Karpas-422 (cell line): ENCODE measurements at regions not wholly inside any gene's neighbourhood (a gene's known extent, or its start where the extent isn't known, plus 50 kb on each side); places are given as distances from the start of the nearest gene placed in this dataset.

Source experiments
- DNase-seq: peaks from one replicate; pipeline ENCODE4 v3.0.0-alpha.2; 2015
- H2AFZ ChIP-seq: fragments of 200-600 bp; sonication (generic); 2 replicates; pipeline ENCODE4 v1.6.1; 2014; ENCODE audit warnings: antibody characterized with exemption, low read length, mixed read lengths
- H3K27ac ChIP-seq: fragments of 200-600 bp; sonication (generic); 2 replicates; pipeline ENCODE4 v1.5.1; 2014; ENCODE audit warnings: mild to moderate bottlenecking, low read length, moderate library complexity
- H3K27me3 ChIP-seq: fragments of 200-600 bp; sonication (generic); 2 replicates; pipeline ENCODE4 v1.6.1; 2014; ENCODE audit warnings: low read length, mixed read lengths
- H3K36me3 ChIP-seq: fragments of 200-600 bp; sonication (generic); 2 replicates; pipeline ENCODE4 v1.6.1; 2014; ENCODE audit warnings: low read length, mixed read lengths; ENCODE audit not compliant: insufficient read depth
- H3K4me1 ChIP-seq: fragments of 200-600 bp; sonication (generic); 2 replicates; pipeline ENCODE4 v1.6.1; 2014; ENCODE audit warnings: mild to moderate bottlenecking, low read length, mixed read lengths
- H3K4me2 ChIP-seq: fragments of 200-600 bp; sonication (generic); 2 replicates; pipeline ENCODE4 v1.6.1; 2014; ENCODE audit warnings: low read length, low read depth, mild to moderate bottlenecking; ENCODE audit not compliant: poor library complexity, severe bottlenecking
- H3K4me3 ChIP-seq: fragments of 200-600 bp; sonication (generic); 2 replicates; pipeline ENCODE4 v1.5.1; 2014; ENCODE audit warnings: mild to moderate bottlenecking, antibody characterized with exemption, low read length, mixed read lengths
- H3K79me2 ChIP-seq: fragments of 200-600 bp; sonication (generic); 2 replicates; pipeline ENCODE4 v1.6.1; 2014; ENCODE audit warnings: mild to moderate bottlenecking, low read length, mixed read lengths
- H3K9ac ChIP-seq: fragments of 200-600 bp; sonication (generic); 2 replicates; pipeline ENCODE4 v1.6.0; 2014; ENCODE audit warnings: low read length
- H3K9me2 ChIP-seq: fragments of 200-600 bp; sonication (generic), shearing (Covaris generic); replicated peaks from 2 replicates; pipeline ENCODE4 v1.6.0; 2014; ENCODE audit warnings: mild to moderate bottlenecking, low read length, moderate library complexity; ENCODE audit not compliant: insufficient read depth
- H3K9me3 ChIP-seq: fragments of 300-700, 200-600 bp; sonication (generic); 2 replicates; pipeline ENCODE4 v1.6.1; 2014; ENCODE audit warnings: low read length, mixed read lengths
- H4K20me1 ChIP-seq: fragments of 200-600 bp; sonication (generic); 2 replicates; pipeline ENCODE4 v1.6.1; 2014; ENCODE audit warnings: mild to moderate bottlenecking, antibody characterized with exemption, low read length, low read depth; ENCODE audit not compliant: insufficient read depth

DNA sequence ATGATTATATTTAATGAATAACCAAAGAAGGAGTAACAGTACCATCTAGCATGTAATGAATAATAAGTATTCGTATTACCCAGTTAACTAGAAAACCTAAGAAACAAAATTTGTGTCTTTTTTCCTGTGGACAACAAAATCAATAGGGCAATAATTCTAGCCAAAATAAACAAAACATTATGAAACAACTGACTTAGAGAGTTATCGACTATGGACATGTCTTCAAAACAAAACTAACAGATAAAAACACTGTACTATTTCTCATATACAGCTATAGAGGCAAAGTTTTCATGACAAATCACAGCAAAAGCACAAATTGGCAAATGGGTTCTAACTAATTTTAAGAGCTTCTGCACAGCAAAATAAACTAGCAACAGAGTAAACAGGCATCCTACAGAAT is 224.1 kb downstream of the ALX1 start:
- no peaks in the 10 kb centered on the region for H3K4me1 ChIP-seq
- H3K36me3 ChIP-seq, result no peaks in the 10 kb centered on the region
- H3K27me3 ChIP-seq, result no peaks in the 10 kb centered on the region
- no peak overlapping the region for H2AFZ ChIP-seq
- H3K79me2 ChIP-seq, result no peaks in the 10 kb centered on the region
- peaks cover 13% of the 10 kb centered on the region; the same call in 1 of the 2 replicates for H3K9me3 ChIP-seq
- no peak overlapping the region for H3K4me2 ChIP-seq
- no peak for DNase-seq
- H3K9me2 ChIP-seq, result no peaks in the 10 kb centered on the region
- no peaks in the 10 kb centered on the region for H4K20me1 ChIP-seq
- no peak overlapping the region for H3K4me3 ChIP-seq
- H3K27ac ChIP-seq, result no peak overlapping the region
- H3K9ac ChIP-seq, result no peak overlapping the region

DNA sequence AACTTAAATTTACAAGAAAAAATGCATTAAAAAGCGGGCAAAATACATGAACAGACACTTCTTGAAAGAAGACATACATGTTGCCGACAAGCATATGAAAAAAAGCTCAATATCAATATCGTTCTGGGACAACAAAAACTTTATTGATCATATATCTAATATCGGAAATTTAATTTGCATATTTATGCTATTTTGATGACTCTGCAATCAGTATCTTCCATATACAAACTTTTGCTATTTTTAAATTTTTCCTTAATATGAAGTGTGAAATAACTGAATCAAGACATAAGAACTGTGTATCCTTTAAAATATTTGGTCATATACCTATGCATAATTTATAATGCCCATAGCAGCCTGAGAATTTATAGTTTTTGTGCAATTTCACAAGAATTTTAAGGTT is 224.6 kb downstream of the ALX1 start:
- H3K27ac ChIP-seq, result no peak overlapping the region
- H3K9ac ChIP-seq, result no peak overlapping the region
- peaks cover 13% of the 10 kb centered on the region; the same call in 1 of the 2 replicates for H3K9me3 ChIP-seq
- no peaks in the 10 kb centered on the region for H3K27me3 ChIP-seq
- H2AFZ ChIP-seq, result no peak overlapping the region
- H3K36me3 ChIP-seq, result no peaks in the 10 kb centered on the region
- no peak overlapping the region for H3K4me2 ChIP-seq
- no peaks in the 10 kb centered on the region for H3K79me2 ChIP-seq
- no peaks in the 10 kb centered on the region for H4K20me1 ChIP-seq
- H3K9me2 ChIP-seq, result no peaks in the 10 kb centered on the region
- DNase-seq, result no peak
- no peaks in the 10 kb centered on the region for H3K4me1 ChIP-seq
- no peak overlapping the region for H3K4me3 ChIP-seq

DNA sequence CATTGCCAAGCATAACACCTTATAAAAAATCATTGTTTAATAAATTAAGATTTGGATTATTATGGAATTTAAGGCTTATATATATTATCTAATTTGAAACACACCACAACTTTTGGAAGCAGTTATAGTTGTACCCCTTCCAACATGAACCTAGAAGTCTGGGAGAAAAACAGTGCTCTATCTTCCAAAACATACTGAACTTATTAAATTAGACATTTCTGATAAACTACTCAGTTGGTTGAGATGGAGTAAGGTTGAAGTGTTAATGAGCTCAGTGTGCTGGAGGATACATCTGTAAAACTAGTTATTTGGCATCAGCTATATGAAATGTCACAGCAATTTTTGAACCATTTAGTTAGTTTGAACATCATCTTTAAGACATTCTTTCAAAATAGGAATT is 227.4 kb downstream of the ALX1 start:
- Histone ChIP-seq H3K27me3 (no peaks in the 10 kb centered on the region), H3K36me3 (no peaks in the 10 kb centered on the region), H3K9me3 (peaks cover 13% of the 10 kb centered on the region; the same call in 1 of the 2 replicates), H3K27ac (no peak overlapping the region), H3K4me2 (no peak overlapping the region), H4K20me1 (no peaks in the 10 kb centered on the region), H3K4me3 (no peak overlapping the region), H3K79me2 (no peaks in the 10 kb centered on the region), H2AFZ (no peak overlapping the region), H3K4me1 (no peaks in the 10 kb centered on the region), H3K9ac (no peak overlapping the region), H3K9me2 (no peaks in the 10 kb centered on the region)
- no peak for DNase-seq

DNA sequence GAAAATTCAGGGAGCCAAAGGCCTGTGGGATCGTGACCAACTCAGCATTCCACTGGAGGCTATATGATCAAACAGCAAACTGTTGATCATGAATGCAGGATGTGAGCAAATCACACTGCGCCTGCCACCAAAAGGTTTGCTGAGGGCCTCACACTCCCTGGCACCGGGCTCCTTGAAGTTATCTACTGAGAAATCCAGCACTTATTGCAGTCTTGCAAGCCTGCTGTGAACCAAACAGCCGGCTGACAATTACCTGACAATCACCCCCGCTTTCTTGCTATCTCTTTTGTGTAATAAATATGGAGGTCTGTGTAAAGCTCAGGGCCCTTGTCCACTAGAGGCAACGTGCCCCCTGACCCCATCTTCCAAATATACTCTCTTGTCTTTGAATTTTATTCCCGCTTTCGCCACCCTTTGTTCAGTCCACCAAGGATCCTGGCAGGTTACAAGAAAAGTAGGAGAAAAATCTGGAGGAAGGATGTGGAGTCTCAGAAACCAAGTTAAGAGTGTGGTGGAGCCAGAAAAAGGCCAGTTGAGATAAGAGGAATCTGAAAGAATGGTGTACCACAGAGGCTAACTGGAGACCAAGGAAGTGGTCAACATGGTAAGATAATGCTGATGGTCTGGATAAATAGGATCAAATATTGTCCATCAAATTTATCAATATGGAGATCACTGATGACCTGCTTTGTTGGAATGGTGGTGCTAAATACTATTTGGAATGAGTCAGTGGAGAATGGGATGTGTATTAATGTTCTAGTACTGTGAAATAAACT is 229.2 kb downstream of the ALX1 start:
- Histone ChIP-seq H3K9me3 (peaks cover 8% of the 10 kb centered on the region; the same call in 1 of the 2 replicates), H3K36me3 (no peaks in the 10 kb centered on the region), H4K20me1 (no peaks in the 10 kb centered on the region), H3K4me3 (no peak overlapping the region), H2AFZ (no peak overlapping the region), H3K79me2 (no peaks in the 10 kb centered on the region), H3K4me1 (no peaks in the 10 kb centered on the region), H3K9me2 (no peaks in the 10 kb centered on the region), H3K27ac (no peak overlapping the region), H3K4me2 (no peak overlapping the region), H3K27me3 (no peaks in the 10 kb centered on the region), H3K9ac (no peak overlapping the region)
- DNase-seq, result no peak

DNA sequence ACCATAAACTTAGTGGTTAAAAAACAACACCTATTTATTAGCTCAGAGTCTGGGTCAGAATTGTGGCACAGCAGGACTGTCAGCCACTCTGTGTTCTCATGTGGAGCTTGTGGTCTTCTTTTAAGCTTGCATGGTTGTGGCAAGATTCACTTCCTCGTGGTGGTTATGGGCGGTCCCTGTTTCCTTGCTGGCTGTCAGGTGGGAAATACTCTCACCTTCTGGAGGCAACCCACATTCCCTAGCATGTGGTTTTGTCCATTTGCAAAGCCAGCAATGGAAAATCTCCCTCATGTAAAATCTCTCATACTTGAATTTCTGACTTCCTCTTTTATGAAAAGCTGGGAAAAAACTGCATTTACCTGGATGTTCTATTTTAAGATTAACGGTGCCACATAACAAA is 229.8 kb downstream of the ALX1 start:
- no peaks in the 10 kb centered on the region for H3K4me1 ChIP-seq
- no peak overlapping the region for H3K9ac ChIP-seq
- H3K79me2 ChIP-seq, result no peaks in the 10 kb centered on the region
- no peak overlapping the region for H2AFZ ChIP-seq
- no peaks in the 10 kb centered on the region for H3K36me3 ChIP-seq
- no peaks in the 10 kb centered on the region for H4K20me1 ChIP-seq
- H3K9me2 ChIP-seq, result no peaks in the 10 kb centered on the region
- no peak overlapping the region for H3K27ac ChIP-seq
- peaks cover 2% of the 10 kb centered on the region; the same call in 1 of the 2 replicates for H3K9me3 ChIP-seq
- H3K4me3 ChIP-seq, result no peak overlapping the region
- no peak overlapping the region for H3K4me2 ChIP-seq
- DNase-seq, result no peak
- H3K27me3 ChIP-seq, result no peaks in the 10 kb centered on the region

DNA sequence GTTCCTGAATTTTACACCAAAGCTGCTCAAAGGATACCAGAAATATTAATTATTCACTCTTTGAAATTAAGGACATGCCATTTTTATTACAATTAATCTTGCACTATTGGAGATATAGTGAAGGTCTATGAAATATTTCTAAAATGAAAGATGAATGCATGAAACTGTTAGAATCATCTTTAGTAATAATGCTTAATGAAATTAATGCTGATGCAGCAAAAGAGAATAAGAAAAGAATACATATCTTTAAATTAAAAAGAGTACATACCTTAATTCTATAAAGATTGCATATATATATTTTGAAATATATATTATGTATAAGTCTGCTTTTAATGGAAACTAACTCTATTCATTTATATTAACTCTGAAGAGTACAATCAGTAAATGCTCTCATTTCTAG is 236.0 kb downstream of the ALX1 start:
- Histone ChIP-seq H3K9me3 (no peaks in the 10 kb centered on the region; the same call in 1 of the 2 replicates), H3K79me2 (no peaks in the 10 kb centered on the region), H3K27ac (no peak overlapping the region), H3K4me3 (no peak overlapping the region), H2AFZ (no peak overlapping the region), H4K20me1 (no peaks in the 10 kb centered on the region), H3K4me1 (no peaks in the 10 kb centered on the region), H3K9ac (no peak overlapping the region), H3K9me2 (no peaks in the 10 kb centered on the region), H3K36me3 (no peaks in the 10 kb centered on the region), H3K4me2 (no peak overlapping the region), H3K27me3 (no peaks in the 10 kb centered on the region)
- no peak for DNase-seq

DNA sequence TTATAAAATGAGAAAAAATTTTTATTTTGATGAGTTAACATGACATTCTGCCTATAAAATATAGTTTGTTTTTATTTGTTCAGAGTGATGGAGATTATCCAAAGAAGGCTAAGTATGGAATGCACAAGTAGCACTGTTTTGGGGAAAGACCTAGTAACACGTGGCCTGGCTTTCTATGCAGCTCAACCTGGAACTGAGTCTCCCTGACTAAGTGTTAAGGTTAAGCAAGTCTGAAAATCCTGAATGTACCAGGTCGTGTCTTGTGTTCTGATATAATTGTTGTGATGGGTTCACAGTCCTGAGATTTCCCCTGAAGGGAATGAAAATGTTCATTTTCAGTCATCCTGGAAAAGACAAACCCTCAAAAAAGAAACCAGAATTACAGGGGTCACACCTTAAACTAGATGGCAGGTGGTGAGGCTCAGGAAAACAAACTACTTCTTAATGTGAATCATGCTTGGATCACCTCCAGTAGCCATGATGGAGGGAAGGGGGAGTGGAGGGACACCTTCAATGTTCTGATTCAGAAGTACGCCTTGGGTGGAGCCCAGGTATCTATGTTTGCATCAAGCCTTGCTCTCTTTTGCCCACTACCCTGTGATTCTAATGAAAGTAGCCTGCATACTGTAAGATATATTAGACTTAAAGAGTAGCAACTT is 236.8 kb downstream of the ALX1 start:
- H2AFZ ChIP-seq, result no peak overlapping the region
- H4K20me1 ChIP-seq, result no peaks in the 10 kb centered on the region
- no peak overlapping the region for H3K4me2 ChIP-seq
- H3K9me3 ChIP-seq, result peaks cover under 1% of the 10 kb centered on the region; the same call in 1 of the 2 replicates
- no peak for DNase-seq
- H3K9me2 ChIP-seq, result no peaks in the 10 kb centered on the region
- no peaks in the 10 kb centered on the region for H3K79me2 ChIP-seq
- no peak overlapping the region for H3K27ac ChIP-seq
- H3K4me3 ChIP-seq, result no peak overlapping the region
- H3K27me3 ChIP-seq, result no peaks in the 10 kb centered on the region
- no peaks in the 10 kb centered on the region for H3K36me3 ChIP-seq
- H3K4me1 ChIP-seq, result no peaks in the 10 kb centered on the region
- H3K9ac ChIP-seq, result no peak overlapping the region

DNA sequence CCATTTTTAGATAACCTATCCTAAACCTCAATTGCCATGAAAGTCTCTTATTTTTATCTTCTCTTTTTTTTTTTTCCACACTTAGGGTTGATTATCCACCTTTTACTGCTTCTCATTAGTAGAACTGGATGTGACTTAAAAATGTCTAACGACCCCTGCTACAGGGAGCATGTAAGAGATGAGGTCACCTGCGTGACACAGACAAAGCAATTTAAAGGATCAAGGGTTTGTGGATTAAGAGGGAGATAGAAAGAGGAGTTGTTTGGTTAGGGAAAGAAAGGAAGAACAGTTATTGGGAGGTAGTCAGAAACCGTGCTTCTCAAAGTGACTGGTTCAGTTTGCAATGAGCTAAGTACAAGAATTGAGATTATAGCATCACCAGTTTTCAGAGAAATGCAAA is 239.1 kb downstream of the ALX1 start:
- no peak for DNase-seq
- Histone ChIP-seq H3K4me1 (no peaks in the 10 kb centered on the region), H3K4me3 (no peak overlapping the region), H3K9ac (no peak overlapping the region), H4K20me1 (no peaks in the 10 kb centered on the region), H3K4me2 (no peak overlapping the region), H3K27me3 (no peaks in the 10 kb centered on the region), H3K9me3 (peaks cover 4% of the 10 kb centered on the region; the same call in 1 of the 2 replicates), H2AFZ (no peak overlapping the region), H3K27ac (no peak overlapping the region), H3K36me3 (no peaks in the 10 kb centered on the region), H3K79me2 (no peaks in the 10 kb centered on the region), H3K9me2 (no peaks in the 10 kb centered on the region)
